ENCODE measurements at regions not wholly inside any gene's neighbourhood (a gene's known extent, or its start where the extent isn't known, plus 50 kb on each side); places are given as distances from the start of the nearest gene placed in this dataset.
"Not testable (repeated sequence)": the region's sequence is repeated elsewhere in the genome, so short reads cannot be mapped to it uniquely, and the experiment has no call there.

- Histone ChIP-seq H3K4me1 (replicated peaks in 1 of 2) (no peaks in the 10 kb centered on the region), H3K36me3 (replicated peaks in 1 of 2) (no peaks in the 10 kb centered on the region), H3K27me3 (no peaks in the 10 kb centered on the region), H3K27ac (no peak overlapping the region), H3K9me3 (replicated peaks in 1 of 3) (no peaks in the 10 kb centered on the region), H3K4me3 (no peak overlapping the region)
- TF ChIP-seq, protein P1, sequence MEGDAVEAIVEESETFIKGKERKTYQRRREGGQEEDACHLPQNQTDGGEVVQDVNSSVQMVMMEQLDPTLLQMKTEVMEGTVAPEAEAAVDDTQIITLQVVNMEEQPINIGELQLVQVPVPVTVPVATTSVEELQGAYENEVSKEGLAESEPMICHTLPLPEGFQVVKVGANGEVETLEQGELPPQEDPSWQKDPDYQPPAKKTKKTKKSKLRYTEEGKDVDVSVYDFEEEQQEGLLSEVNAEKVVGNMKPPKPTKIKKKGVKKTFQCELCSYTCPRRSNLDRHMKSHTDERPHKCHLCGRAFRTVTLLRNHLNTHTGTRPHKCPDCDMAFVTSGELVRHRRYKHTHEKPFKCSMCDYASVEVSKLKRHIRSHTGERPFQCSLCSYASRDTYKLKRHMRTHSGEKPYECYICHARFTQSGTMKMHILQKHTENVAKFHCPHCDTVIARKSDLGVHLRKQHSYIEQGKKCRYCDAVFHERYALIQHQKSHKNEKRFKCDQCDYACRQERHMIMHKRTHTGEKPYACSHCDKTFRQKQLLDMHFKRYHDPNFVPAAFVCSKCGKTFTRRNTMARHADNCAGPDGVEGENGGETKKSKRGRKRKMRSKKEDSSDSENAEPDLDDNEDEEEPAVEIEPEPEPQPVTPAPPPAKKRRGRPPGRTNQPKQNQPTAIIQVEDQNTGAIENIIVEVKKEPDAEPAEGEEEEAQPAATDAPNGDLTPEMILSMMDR (IDR thresholded peaks at IDR 0.05) = no peak
- TF ChIP-seq POLR2A (IDR thresholded peaks at IDR 0.05) = no peak
- no peak for DNase-seq
- intact Hi-C loops (cut with DNase I) = no loop called here
- WGBS, 4 donors = 80 to 89% (median 83%) methylated on average over 7 of the region's 7 CpGs
These were observed 731.1 kb downstream of the RNF144A start for GRCh38 chr2:7648221-7648795.

- Histone ChIP-seq H3K27me3 (no peaks in the 10 kb centered on the region), H3K4me1 (replicated peaks in 1 of 2) (no peaks in the 10 kb centered on the region), H3K27ac (no peak overlapping the region), H3K36me3 (replicated peaks in 1 of 2) (no peaks in the 10 kb centered on the region), H3K9me3 (replicated peaks in 1 of 3) (no peaks in the 10 kb centered on the region), H3K4me3 (no peak overlapping the region)
- 79 to 87% (median 85%) methylated on average over 6 of the region's 6 CpGs for WGBS, 4 donors
- no peak for DNase-seq
- TF ChIP-seq, protein P1 (IDR thresholded peaks at IDR 0.05) = no peak
- no peak for TF ChIP-seq POLR2A (IDR thresholded peaks at IDR 0.05)
- intact Hi-C loops (cut with DNase I) = no loop called here
These were observed 732.4 kb downstream of the RNF144A start for GRCh38 chr2:7649461-7650228.

DNA sequence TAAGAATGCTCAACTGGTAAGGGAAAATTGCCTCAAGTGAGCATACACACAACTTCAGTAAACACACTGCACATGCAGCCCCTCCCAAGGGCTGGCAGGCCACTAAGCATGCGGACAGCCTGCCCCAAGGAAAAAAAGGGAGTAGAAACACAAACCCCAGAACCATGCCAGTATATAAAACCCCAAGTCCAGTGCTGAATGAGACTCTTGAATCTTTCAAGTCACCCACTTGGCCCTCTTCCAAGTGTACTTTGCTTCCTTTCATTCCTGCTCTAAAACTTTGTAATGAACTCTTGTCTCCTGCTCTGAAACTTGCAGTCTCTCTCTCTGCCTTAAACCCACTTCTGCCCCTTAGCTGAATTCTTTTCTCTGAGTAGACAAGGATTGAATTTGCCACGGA is 736.4 kb downstream of the RNF144A start:
- Histone ChIP-seq H3K27ac (no peak overlapping the region), H3K4me1 (replicated peaks in 1 of 2) (no peaks in the 10 kb centered on the region), H3K4me3 (no peak overlapping the region), H3K27me3 (no peaks in the 10 kb centered on the region), H3K9me3 (replicated peaks in 1 of 3) (no peaks in the 10 kb centered on the region), H3K36me3 (replicated peaks in 1 of 2) (no peaks in the 10 kb centered on the region)
- WGBS, 4 donors = 87 to 98% (median 94%) methylated on average over 2 of the region's 2 CpGs
- intact Hi-C loops (cut with DNase I) = no loop called here
- DNase-seq = no peak
- TF ChIP-seq, protein P1 (IDR thresholded peaks at IDR 0.05) = no peak
- no peak for TF ChIP-seq POLR2A (IDR thresholded peaks at IDR 0.05)

DNA sequence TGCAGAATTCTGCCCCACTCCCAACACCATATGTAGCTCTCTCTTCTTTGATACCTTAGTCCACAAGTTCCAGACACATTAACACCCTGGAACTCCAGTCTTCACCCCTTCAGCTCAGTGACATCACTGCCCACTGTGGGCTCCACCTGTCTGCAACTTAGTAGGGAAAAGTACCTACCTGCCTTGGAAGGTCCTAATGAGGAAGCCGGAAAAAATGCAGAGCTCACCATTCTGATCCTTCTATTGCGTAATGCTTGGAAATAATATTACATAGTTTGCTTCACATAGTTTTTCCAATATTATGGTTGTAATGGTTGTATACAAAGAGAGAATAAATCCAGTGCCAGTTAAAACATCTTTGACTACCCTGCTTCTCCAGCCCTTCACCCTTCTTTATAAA is 738.4 kb downstream of the RNF144A start:
- no peak overlapping the region for H3K4me3 ChIP-seq
- no peaks in the 10 kb centered on the region for H3K4me1 ChIP-seq (replicated peaks in 1 of 2)
- TF ChIP-seq POLR2A (IDR thresholded peaks at IDR 0.05) = no peak
- TF ChIP-seq, protein P1 (IDR thresholded peaks at IDR 0.05) = no peak
- 89 to 100% (median 93%) methylated on average over 2 of the region's 2 CpGs for WGBS, 4 donors
- intact Hi-C loops (cut with DNase I) = no loop called here
- DNase-seq = no peak
- H3K27ac ChIP-seq = no peak overlapping the region
- H3K9me3 ChIP-seq (replicated peaks in 1 of 3) = no peaks in the 10 kb centered on the region
- no peaks in the 10 kb centered on the region for H3K36me3 ChIP-seq (replicated peaks in 1 of 2)
- no peaks in the 10 kb centered on the region for H3K27me3 ChIP-seq

DNA sequence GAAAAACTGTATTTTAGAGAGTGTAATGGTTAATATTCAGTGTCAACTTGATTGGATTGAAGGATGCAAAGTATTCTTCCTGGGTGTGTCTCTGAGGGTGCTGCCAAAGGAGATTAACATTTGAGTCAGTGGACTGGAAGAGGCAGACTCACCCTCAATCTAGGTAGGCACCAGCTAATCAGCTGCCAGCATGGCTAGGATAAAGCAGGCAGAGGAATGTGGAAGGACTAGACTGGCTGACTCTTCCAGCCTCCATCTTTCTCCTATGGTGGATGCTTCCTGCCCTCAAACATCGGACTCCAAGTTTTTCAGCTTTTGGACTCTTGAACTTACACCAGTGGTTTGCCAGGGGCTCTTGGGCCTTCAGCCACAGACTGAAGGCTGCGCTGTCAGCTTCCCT is 740.3 kb downstream of the RNF144A start:
- H3K36me3 ChIP-seq (replicated peaks in 1 of 2); H3K27me3 ChIP-seq; H3K27ac ChIP-seq; H3K4me3 ChIP-seq; H3K9me3 ChIP-seq (replicated peaks in 1 of 3); DNase-seq; H3K4me1 ChIP-seq (replicated peaks in 1 of 2); intact Hi-C loops (cut with DNase I): not testable (repeated sequence)
- WGBS, 4 donors = 93 to 100% (median 97%) methylated on average over 2 of the region's 2 CpGs

Data from adrenal gland (tissue), 9 donors.